ENCODE measurements at regions not wholly inside any gene's neighbourhood (a gene's known extent, or its start where the extent isn't known, plus 50 kb on each side); places are given as distances from the start of the nearest gene placed in this dataset.
A peak's percentile ranks its signal among the peaks of the same experiment; 100 is the strongest.

- intact Hi-C loops (cut with DNase I; ENCODE audit: low total_unique reads) = loop anchor here (10.0 kb wide), 1 partner anchor 565 kb away; no protein-coding TSS in a partner anchor
- H3K4me1 ChIP-seq = peaks cover 0 to 10% (median 0%) of the 10 kb centered on the region in 4 donors
Measured at GRCh38 chr3:154759966-154760365, 320.2 kb upstream of the MME start.

GRCh38 chr3:154758109-154758868 is 321.8 kb upstream of the MME start:
- intact Hi-C loops (cut with DNase I; ENCODE audit: low total_unique reads) = loop anchor here (10.0 kb wide), 1 partner anchor 567 kb away; no protein-coding TSS in a partner anchor
- peaks cover 0 to 10% (median 0%) of the 10 kb centered on the region in 4 donors for H3K4me1 ChIP-seq
- TF ChIP-seq CTCF (IDR thresholded peaks at IDR 0.05) = peak in 3 of 7 experiments; percentile 15 to 37 (median 31)
- TF ChIP-seq POLR2AphosphoS5 (IDR thresholded peaks at IDR 0.05) = no peak
- no peaks in the 10 kb centered on the region for H3K36me3 ChIP-seq
- no peaks in the 10 kb centered on the region for H3K27me3 ChIP-seq
- H3K4me3 ChIP-seq = no peak overlapping the region
- no peak overlapping the region for H3K27ac ChIP-seq
- 5 to 14% (median 9%) methylated on average over 5 of the region's 5 CpGs for WGBS, 5 donors
- no peaks in the 10 kb centered on the region for H3K9me3 ChIP-seq
- DNase-seq = peak in 1 of 2 donors; percentile 46

More at GRCh38 chr3:154759966-154760365, 320.2 kb upstream of the MME start:
- WGBS, 5 donors = 81 to 92% (median 89%) methylated on average over 3 of the region's 3 CpGs
- Histone ChIP-seq H3K4me3 (no peak overlapping the region), H3K36me3 (no peaks in the 10 kb centered on the region), H3K9me3 (no peaks in the 10 kb centered on the region), H3K27ac (no peak overlapping the region), H3K27me3 (no peaks in the 10 kb centered on the region)
- DNase-seq = no peak
- no peak for TF ChIP-seq CTCF (IDR thresholded peaks at IDR 0.05)
- TF ChIP-seq POLR2A (IDR thresholded peaks at IDR 0.05) = no peak
- TF ChIP-seq POLR2AphosphoS5 (IDR thresholded peaks at IDR 0.05) = no peak
- no peak for TF ChIP-seq EP300 (IDR thresholded peaks at IDR 0.05)

- TF ChIP-seq POLR2A (IDR thresholded peaks at IDR 0.05) = no peak
- no peak for TF ChIP-seq EP300 (IDR thresholded peaks at IDR 0.05)
- TF ChIP-seq CTCF (IDR thresholded peaks at IDR 0.05) = no peak
- TF ChIP-seq POLR2AphosphoS5 (IDR thresholded peaks at IDR 0.05) = no peak
- no peaks in the 10 kb centered on the region for H3K36me3 ChIP-seq
- no peaks in the 10 kb centered on the region for H3K27me3 ChIP-seq
- no peak for DNase-seq
- no peak overlapping the region for H3K27ac ChIP-seq
- H3K4me3 ChIP-seq = no peak overlapping the region
- intact Hi-C loops (cut with DNase I; ENCODE audit: low total_unique reads) = loop anchor here (10.0 kb wide), 1 partner anchor 572 kb away; no protein-coding TSS in a partner anchor
- peaks cover 0 to 5% (median 1%) of the 10 kb centered on the region in 4 donors for H3K4me1 ChIP-seq
- 25 to 72% (median 49%) methylated on average over 1 of the region's 1 CpG for WGBS, 5 donors
- H3K9me3 ChIP-seq = no peaks in the 10 kb centered on the region
Measured at GRCh38 chr3:154753101-154753500, 323.1 kb upstream of the GPR149 start.

GRCh38 chr3:154749514-154749913 is 319.5 kb upstream of the GPR149 start:
- 81 to 93% (median 85%) methylated on average over 3 of the region's 3 CpGs for WGBS, 5 donors
- intact Hi-C loops (cut with DNase I; ENCODE audit: low total_unique reads) = no loop called here

More at GRCh38 chr3:154749514-154749913, 319.5 kb upstream of the GPR149 start:
- Histone ChIP-seq H3K27me3 (no peaks in the 10 kb centered on the region), H3K9me3 (no peaks in the 10 kb centered on the region), H3K4me3 (no peak overlapping the region), H3K36me3 (no peaks in the 10 kb centered on the region), H3K27ac (no peak overlapping the region), H3K4me1 (peaks cover 0 to 5% (median 0%) of the 10 kb centered on the region in 4 donors)
- TF ChIP-seq CTCF (IDR thresholded peaks at IDR 0.05) (no peak), EP300 (IDR thresholded peaks at IDR 0.05) (no peak), POLR2A (IDR thresholded peaks at IDR 0.05) (no peak), POLR2AphosphoS5 (IDR thresholded peaks at IDR 0.05) (no peak)
- no peak for DNase-seq

Measured in stomach (tissue), 8 donors.